A549 (cell line): ENCODE measurements at regions not wholly inside any gene's neighbourhood (a gene's known extent, or its start where the extent isn't known, plus 50 kb on each side); places are given as distances from the start of the nearest gene placed in this dataset.

Source experiments
- ATAC-seq, 2 experiments: fragments of 200-7000 bp in 1 of 2; fragments of >200 bp in 1 of 2; cut with Nextera tagmentation in 1 of 2; cut with Tn5 transposase in 1 of 2; 3 replicates each; pipeline versions ENCODE4 v1.8.0 to v1.9.1; 2018 to 2020; ENCODE audit warnings: mild to moderate bottlenecking in 1 of 2, moderate library complexity in 1 of 2
- CTCF ChIA-PET: fragments of 300-600 bp; sonication (Branson Sonifier 250); formaldehyde crosslinking; extraction: SDS; loops from one replicate; lab custom pipeline; 2021; ENCODE audit warnings: antibody characterized with exemption, inconsistent platforms; lab: Yijun Ruan, JAX
- POLR2A ChIA-PET: fragments of 350-600 bp; formaldehyde crosslinking; extraction: SDS; loops from one replicate; lab custom pipeline; 2021; ENCODE audit warnings: antibody characterized with exemption, inconsistent platforms; lab: Yijun Ruan, JAX
- DNase-seq, 2 experiments: peaks; one replicate each; pipeline versions ENCODE4 v3.0.0 to v3.0.0-alpha.2; 2011 to 2016; ENCODE audit warnings: low read depth in 1 of 2, low spot score in 1 of 2
- FAIRE-seq: peaks from 2 replicates; lab custom pipeline; 2011; peaks lifted over from hg19 to GRCh38; lab: Jason Lieb, UNC
- H3K27ac ChIP-seq, 2 experiments: fragments of >200 bp; sonication (Bioruptor Twin); formaldehyde crosslinking; 3 replicates each; pipeline ENCODE4 v1.5.1; 2016 to 2017
- H3K4me1 ChIP-seq: fragments of >200 bp; sonication (Bioruptor Twin); formaldehyde crosslinking; 3 replicates; pipeline ENCODE4 v1.6.1; 2016
- H3K4me2 ChIP-seq: fragments of >200 bp; sonication (Bioruptor Twin); formaldehyde crosslinking; 3 replicates; pipeline ENCODE4 v1.6.1; 2016
- H3K4me3 ChIP-seq: fragments of >200 bp; sonication (Bioruptor Twin); formaldehyde crosslinking; 3 replicates; pipeline ENCODE4 v1.5.1; 2016
- H3K9me3 ChIP-seq: fragments of >200 bp; sonication (Bioruptor Twin); formaldehyde crosslinking; 3 replicates; pipeline ENCODE4 v1.6.1; 2016
- CBX2 ChIP-seq: fragments of 200-600 bp; sonication (generic); IDR thresholded peaks from 2 replicates; pipeline ENCODE4 v1.6.1; 2016; ENCODE audit warnings: low read depth, mild to moderate bottlenecking, borderline replicate concordance
- CHD2 ChIP-seq: fragments of 150-350 bp; IDR thresholded peaks from 2 replicates; pipeline ENCODE4 v1.6.1; 2014; ENCODE audit warnings: low read length; ENCODE audit not compliant: partially characterized antibody
- CHD4 ChIP-seq: fragments of 200-600 bp; sonication (generic); IDR thresholded peaks from 2 replicates; pipeline ENCODE4 v1.6.1; 2016; ENCODE audit warnings: antibody characterized with exemption, mild to moderate bottlenecking, borderline replicate concordance
- EHMT2 ChIP-seq: fragments of 200-600 bp; sonication (generic); IDR thresholded peaks from 2 replicates; pipeline ENCODE4 v1.6.1; 2016; ENCODE audit warnings: antibody characterized with exemption, low read depth, mild to moderate bottlenecking, moderate library complexity
- EP300 ChIP-seq, 2 experiments: fragments of >200 bp; sonication (Bioruptor Twin); formaldehyde crosslinking; IDR thresholded peaks; 2 replicates in 1 of 2; 3 replicates in 1 of 2; pipeline ENCODE4 v1.6.1; 2016 to 2017
- ESRRA ChIP-seq: fragments of 150-350 bp; IDR thresholded peaks from 2 replicates; pipeline ENCODE4 v1.6.1; 2014; ENCODE audit warnings: mild to moderate bottlenecking, low read length, borderline replicate concordance
- FOSL2 ChIP-seq, 2 experiments: fragments of 450-650 bp in 1 of 2; fragments of >200 bp in 1 of 2; sonication (Bioruptor Twin) in 1 of 2; formaldehyde crosslinking; IDR thresholded peaks; 2 replicates each; pipeline versions ENCODE4 v1.5.0 to v1.6.1; 2016 to 2020; ENCODE audit warnings: mild to moderate bottlenecking in 1 of 2, moderate library complexity in 1 of 2
- HDAC2 ChIP-seq: fragments of 200-600 bp; sonication (generic); IDR thresholded peaks from 2 replicates; pipeline ENCODE4 v1.6.1; 2016
- JUN ChIP-seq, 2 experiments: fragments of >200 bp; sonication (Bioruptor Twin); formaldehyde crosslinking; IDR thresholded peaks; 2 replicates in 1 of 2; 3 replicates in 1 of 2; pipeline ENCODE4 v1.6.1; 2016 to 2017
- MAFK ChIP-seq: fragments of 450-650 bp; IDR thresholded peaks from 2 replicates; pipeline ENCODE4 v1.6.1; 2014; ENCODE audit not compliant: partially characterized antibody
- NFE2L2 ChIP-seq: fragments of 150-350 bp; conservative IDR thresholded peaks from 2 replicates; pipeline ENCODE4 v1.6.1; 2014; ENCODE audit warnings: low read length
- PBX3 ChIP-seq: IDR thresholded peaks from 2 replicates; pipeline ENCODE4 v1.6.1; 2012
- PHF8 ChIP-seq: fragments of 200-600 bp; sonication (generic); IDR thresholded peaks from 2 replicates; pipeline ENCODE4 v1.6.1; 2016; ENCODE audit warnings: low read depth, mild to moderate bottlenecking, antibody characterized with exemption, moderate library complexity, borderline replicate concordance
- POLR2A ChIP-seq: IDR thresholded peaks from 2 replicates; pipeline ENCODE4 v1.6.1; 2012; ENCODE audit warnings: mild to moderate bottlenecking, low read length
- POLR2AphosphoS2 ChIP-seq: conservative IDR thresholded peaks from 2 replicates; pipeline ENCODE4 v1.6.1; 2012; ENCODE audit warnings: low read length, improper control_type of control experiment, inconsistent platforms
- RAD21 ChIP-seq, 2 experiments: fragments of >200 bp in 1 of 2; sonication (Bioruptor Twin) in 1 of 2; formaldehyde crosslinking in 1 of 2; IDR thresholded peaks in 1 of 2; conservative IDR thresholded peaks in 1 of 2; 2 replicates in 1 of 2; 3 replicates in 1 of 2; pipeline ENCODE4 v1.6.1; 2012 to 2018; ENCODE audit warnings: inconsistent platforms in 1 of 2
- REST ChIP-seq: fragments of 200-600 bp; sonication (generic); IDR thresholded peaks from 2 replicates; pipeline ENCODE4 v1.6.1; 2016; ENCODE audit warnings: antibody characterized with exemption, mild to moderate bottlenecking, moderate library complexity
- RNF2 ChIP-seq: fragments of 200-600 bp; sonication (generic); IDR thresholded peaks from 2 replicates; pipeline ENCODE4 v1.6.1; 2016; ENCODE audit warnings: low read depth, mild to moderate bottlenecking, antibody characterized with exemption, moderate library complexity, borderline replicate concordance
- SREBF2 ChIP-seq: fragments of 450-650 bp; IDR thresholded peaks from 2 replicates; pipeline ENCODE4 v1.6.1; 2014; ENCODE audit warnings: mild to moderate bottlenecking, moderate library complexity
- TFCP2L1 ChIP-seq: fragments of 250-450 bp; sonication (Bioruptor Pico); IDR thresholded peaks from 2 replicates; pipeline ENCODE4 v1.5.0; 2021; ENCODE audit warnings: mild to moderate bottlenecking
- TP53 ChIP-seq: fragments of 250-450 bp; sonication (Bioruptor Pico); IDR thresholded peaks from 2 replicates; pipeline ENCODE4 v1.5.0; 2021; ENCODE audit warnings: mild to moderate bottlenecking, moderate library complexity
- ZFP36 ChIP-seq: fragments of 450-650 bp; IDR thresholded peaks from 2 replicates; pipeline ENCODE4 v1.6.1; 2014; ENCODE audit warnings: borderline replicate concordance; ENCODE audit not compliant: partially characterized antibody
- WGBS: methylation state at CpG from one replicate; pipeline ENCODE4 v1.1.6; 2017; ENCODE audit errors: missing lambda C conversion rate; 5-methylcytosine and 5-hydroxymethylcytosine counted together
- TF ChIP-seq, protein P1 (sequence below): fragments of >200 bp; sonication (Bioruptor Twin); formaldehyde crosslinking; IDR thresholded peaks from 3 replicates; pipeline ENCODE4 v1.5.1; 2016
- TF ChIP-seq, protein P2 (sequence below): fragments of >200 bp; sonication (Bioruptor Twin); formaldehyde crosslinking; IDR thresholded peaks from 3 replicates; pipeline ENCODE4 v1.6.1; 2016
- TF ChIP-seq, protein P3 (sequence below): IDR thresholded peaks from 2 replicates; pipeline ENCODE4 v1.6.1; 2012; ENCODE audit warnings: low read depth, borderline replicate concordance

DNA sequence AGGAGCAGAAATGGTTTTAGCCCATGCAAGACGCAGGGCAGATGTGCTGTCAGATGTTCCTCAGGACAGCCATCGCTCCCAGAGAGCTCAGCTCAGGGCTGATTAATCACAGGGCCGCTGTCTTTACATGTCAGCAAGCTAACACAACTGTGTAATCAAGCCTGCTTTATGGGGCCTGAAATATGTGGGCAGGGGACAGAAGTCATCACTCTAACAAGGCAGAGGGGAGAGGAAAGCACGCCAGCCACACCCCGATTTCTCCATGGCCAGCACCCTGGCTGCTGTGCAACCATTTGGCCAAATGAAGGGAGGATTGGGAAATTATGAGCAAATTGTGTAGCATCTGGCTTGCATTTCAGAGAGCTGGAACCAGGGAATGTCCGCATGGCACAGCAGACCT, 368.8 kb downstream of the NPHP4 start:
- FAIRE-seq (no peak), DNase-seq (no peak), ATAC-seq (no peak)
- 34% methylated on average over 6 of the region's 6 CpGs for WGBS
- no peaks in the 10 kb centered on the region for H3K4me1 ChIP-seq
- no peak overlapping the region for H3K4me3 ChIP-seq
- ChIA-PET POLR2A (no interaction called here), CTCF (no interaction called here)
- H3K9me3 ChIP-seq, result no peaks in the 10 kb centered on the region
- TF ChIP-seq CHD2 (no peak), POLR2A (no peak), JUN (IDR thresholded peaks at IDR 0.05) (no peak), TP53 (CRISPR knock-in tag) (no peak), RAD21 (conservative IDR thresholded peaks at IDR 0.05 in 1 of 2, IDR thresholded peaks at IDR 0.05 in 1 of 2) (no peak), ZFP36 (no peak), EP300 (IDR thresholded peaks at IDR 0.05) (no peak), SREBF2 (no peak), HDAC2 (no peak), ESRRA (no peak)
- TF ChIP-seq, protein P1, sequence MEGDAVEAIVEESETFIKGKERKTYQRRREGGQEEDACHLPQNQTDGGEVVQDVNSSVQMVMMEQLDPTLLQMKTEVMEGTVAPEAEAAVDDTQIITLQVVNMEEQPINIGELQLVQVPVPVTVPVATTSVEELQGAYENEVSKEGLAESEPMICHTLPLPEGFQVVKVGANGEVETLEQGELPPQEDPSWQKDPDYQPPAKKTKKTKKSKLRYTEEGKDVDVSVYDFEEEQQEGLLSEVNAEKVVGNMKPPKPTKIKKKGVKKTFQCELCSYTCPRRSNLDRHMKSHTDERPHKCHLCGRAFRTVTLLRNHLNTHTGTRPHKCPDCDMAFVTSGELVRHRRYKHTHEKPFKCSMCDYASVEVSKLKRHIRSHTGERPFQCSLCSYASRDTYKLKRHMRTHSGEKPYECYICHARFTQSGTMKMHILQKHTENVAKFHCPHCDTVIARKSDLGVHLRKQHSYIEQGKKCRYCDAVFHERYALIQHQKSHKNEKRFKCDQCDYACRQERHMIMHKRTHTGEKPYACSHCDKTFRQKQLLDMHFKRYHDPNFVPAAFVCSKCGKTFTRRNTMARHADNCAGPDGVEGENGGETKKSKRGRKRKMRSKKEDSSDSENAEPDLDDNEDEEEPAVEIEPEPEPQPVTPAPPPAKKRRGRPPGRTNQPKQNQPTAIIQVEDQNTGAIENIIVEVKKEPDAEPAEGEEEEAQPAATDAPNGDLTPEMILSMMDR, result no peak
- H3K4me2 ChIP-seq, result no peak overlapping the region
- H3K27ac ChIP-seq, result no peak overlapping the region

GRCh38 chr1:5622412-5622811, 369.8 kb downstream of the NPHP4 start:
- H3K4me2 ChIP-seq, result no peak overlapping the region
- CTCF ChIA-PET, result no interaction called here
- POLR2A ChIA-PET, result no interaction called here
- FAIRE-seq, result no peak
- no peak overlapping the region for H3K4me3 ChIP-seq
- WGBS, result 49% methylated on average over 7 of the region's 7 CpGs
- no peak for DNase-seq
- no peak for ATAC-seq
- no peak for TF ChIP-seq PHF8
- TF ChIP-seq EHMT2, result no peak
- no peaks in the 10 kb centered on the region for H3K9me3 ChIP-seq
- no peaks in the 10 kb centered on the region for H3K4me1 ChIP-seq
- no peak overlapping the region for H3K27ac ChIP-seq

GRCh38 chr1:5621692-5622091, 370.5 kb downstream of the NPHP4 start:
- WGBS, result 19% methylated on average over 5 of the region's 8 CpGs
- ChIA-PET CTCF (no interaction called here), POLR2A (no interaction called here)
- Histone ChIP-seq H3K4me2 (no peak overlapping the region), H3K4me3 (no peak overlapping the region), H3K27ac (no peak overlapping the region), H3K9me3 (no peaks in the 10 kb centered on the region), H3K4me1 (no peaks in the 10 kb centered on the region)
- DNase-seq (no peak), FAIRE-seq (no peak), ATAC-seq (no peak)
- TF ChIP-seq RNF2, result no peak
- TF ChIP-seq TFCP2L1, result no peak
- no peak for TF ChIP-seq REST
- TF ChIP-seq, protein P2, sequence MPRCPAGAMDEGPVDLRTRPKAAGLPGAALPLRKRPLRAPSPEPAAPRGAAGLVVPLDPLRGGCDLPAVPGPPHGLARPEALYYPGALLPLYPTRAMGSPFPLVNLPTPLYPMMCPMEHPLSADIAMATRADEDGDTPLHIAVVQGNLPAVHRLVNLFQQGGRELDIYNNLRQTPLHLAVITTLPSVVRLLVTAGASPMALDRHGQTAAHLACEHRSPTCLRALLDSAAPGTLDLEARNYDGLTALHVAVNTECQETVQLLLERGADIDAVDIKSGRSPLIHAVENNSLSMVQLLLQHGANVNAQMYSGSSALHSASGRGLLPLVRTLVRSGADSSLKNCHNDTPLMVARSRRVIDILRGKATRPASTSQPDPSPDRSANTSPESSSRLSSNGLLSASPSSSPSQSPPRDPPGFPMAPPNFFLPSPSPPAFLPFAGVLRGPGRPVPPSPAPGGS, result no peak
- no peak for TF ChIP-seq NFE2L2
- no peak for TF ChIP-seq FOSL2 (IDR thresholded peaks at IDR 0.05)
- no peak for TF ChIP-seq FOSL2 (CRISPR knock-in tag; IDR thresholded peaks at IDR 0.05)
- TF ChIP-seq, protein P3, sequence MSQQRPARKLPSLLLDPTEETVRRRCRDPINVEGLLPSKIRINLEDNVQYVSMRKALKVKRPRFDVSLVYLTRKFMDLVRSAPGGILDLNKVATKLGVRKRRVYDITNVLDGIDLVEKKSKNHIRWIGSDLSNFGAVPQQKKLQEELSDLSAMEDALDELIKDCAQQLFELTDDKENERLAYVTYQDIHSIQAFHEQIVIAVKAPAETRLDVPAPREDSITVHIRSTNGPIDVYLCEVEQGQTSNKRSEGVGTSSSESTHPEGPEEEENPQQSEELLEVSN, result no peak
- TF ChIP-seq MAFK, result no peak
- TF ChIP-seq RAD21 (conservative IDR thresholded peaks at IDR 0.05 in 1 of 2, IDR thresholded peaks at IDR 0.05 in 1 of 2), result no peak
- TF ChIP-seq PBX3, result no peak
- no peak for TF ChIP-seq CBX2
- TF ChIP-seq POLR2AphosphoS2, result no peak
- no peak for TF ChIP-seq JUN (IDR thresholded peaks at IDR 0.05)
- no peak for TF ChIP-seq CHD4
